K562 (cell line): ENCODE measurements at regions not wholly inside any gene's neighbourhood (a gene's known extent, or its start where the extent isn't known, plus 50 kb on each side); places are given as distances from the start of the nearest gene placed in this dataset.
"Not testable (repeated sequence)": the region's sequence is repeated elsewhere in the genome, so short reads cannot be mapped to it uniquely, and the experiment has no call there.

Experiments
- E2F1 ChIP-seq: sonication (generic); formaldehyde crosslinking; IDR thresholded peaks from 2 replicates; pipeline ENCODE4 v1.8.1; 2023; ENCODE audit warnings: mild to moderate bottlenecking, missing genetic modification reagents, moderate library complexity
- E2F4 ChIP-seq: sonication (generic); formaldehyde crosslinking; IDR thresholded peaks from 2 replicates; pipeline ENCODE4 v1.8.0; 2022; ENCODE audit warnings: mild to moderate bottlenecking, low read depth, missing genetic modification reagents
- FOS ChIP-seq: IDR thresholded peaks from 3 replicates; pipeline ENCODE4 v1.6.1; 2011; ENCODE audit not compliant: insufficient read length; ENCODE audit errors: extremely low read depth
- NR2F6 ChIP-seq: fragments of 450-650 bp; formaldehyde crosslinking; IDR thresholded peaks from 2 replicates; pipeline ENCODE4 v1.4.0; 2020; ENCODE audit warnings: mild to moderate bottlenecking
- ZNF407 ChIP-seq: fragments of 450-650 bp; IDR thresholded peaks from 2 replicates; pipeline ENCODE4 v1.6.1; 2016; ENCODE audit warnings: low read depth

- TF ChIP-seq FOS; NR2F6; E2F4 (CRISPR knock-in tag); ZNF407; E2F1 (CRISPR knock-in tag): not testable (repeated sequence)
These were observed 198.4 kb upstream of the EDNRB start for GRCh38 chr13:78117070-78117469.
